GM12892 (cell line): ENCODE measurements at regions not wholly inside any gene's neighbourhood (a gene's known extent, or its start where the extent isn't known, plus 50 kb on each side); places are given as distances from the start of the nearest gene placed in this dataset.

ENCODE experiments used
- POLR2A ChIP-seq: IDR thresholded peaks from 2 replicates; pipeline ENCODE4 v1.6.1; 2011; ENCODE audit warnings: low read depth, low read length, control low read depth
- POLR2AphosphoS5 ChIP-seq: IDR thresholded peaks from 2 replicates; pipeline ENCODE4 v1.6.1; 2011; ENCODE audit warnings: low read depth, low read length, control low read depth

DNA sequence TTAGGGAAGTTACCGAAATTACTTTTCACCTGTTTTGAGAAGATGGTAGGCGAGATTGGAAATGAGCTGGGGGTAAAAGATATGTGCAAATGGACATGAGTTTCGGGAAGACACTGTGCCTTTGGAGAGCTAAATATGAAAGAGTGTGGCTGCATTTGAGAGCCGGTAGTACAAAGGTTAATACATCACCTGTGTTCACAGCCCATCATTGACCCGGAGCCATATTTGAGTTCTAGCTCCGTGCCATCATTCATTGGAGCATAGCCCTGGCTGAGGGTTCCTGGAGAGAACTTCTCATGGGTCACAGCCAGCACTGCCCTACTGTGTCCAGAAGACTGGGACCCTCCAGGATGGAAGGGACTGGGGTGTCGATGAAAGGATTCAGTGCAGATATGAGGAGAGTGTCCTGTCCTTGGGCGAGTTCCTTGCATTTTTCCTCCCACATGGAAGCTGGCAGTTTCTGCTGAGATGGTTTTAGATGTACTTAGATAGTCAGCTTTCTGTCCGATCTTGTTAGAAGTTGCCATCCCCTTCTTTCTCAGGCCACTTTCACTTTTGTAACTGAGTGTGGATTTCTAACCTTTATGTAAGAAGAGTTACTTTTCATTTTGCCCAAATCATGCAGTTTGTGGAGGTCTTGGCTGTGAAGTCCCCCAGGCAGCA lies 138.8 kb downstream of the JCAD start:
- TF ChIP-seq POLR2AphosphoS5 (no peak), POLR2A (no peak)
